GM12878 (cell line): ENCODE measurements at regions not wholly inside any gene's neighbourhood (a gene's known extent, or its start where the extent isn't known, plus 50 kb on each side); places are given as distances from the start of the nearest gene placed in this dataset.

ENCODE experiments used
- ATAC-seq: fragments of 200-7000 bp; cut with Tn5 transposase; 3 replicates; pipeline ENCODE4 v1.9.1; 2020; ENCODE audit warnings: mild to moderate bottlenecking, moderate library complexity
- BruUV-seq: library from RNA; stranded (reverse); fragments of 400-500 nt; replicated peaks from 2 replicates; lab custom pipeline; 2021; lab: Mats Ljungman, UMichigan
- CTCF ChIA-PET: fragments of 300-600 bp; sonication (Branson Sonifier 250); formaldehyde crosslinking; extraction: SDS; loops from one replicate; lab custom pipeline; 2021; ENCODE audit warnings: inconsistent platforms; lab: Yijun Ruan, JAX
- POLR2A ChIA-PET: fragments of 350-600 bp; formaldehyde crosslinking; extraction: SDS; loops from one replicate; lab custom pipeline; 2021; ENCODE audit warnings: inconsistent platforms; lab: Charles Lee
- RAD21 ChIA-PET: fragments of 300-600 bp; sonication (Branson Sonifier 250); formaldehyde crosslinking; loops from one replicate; lab custom pipeline; 2023; ENCODE audit warnings: antibody characterized with exemption; ENCODE audit not compliant: unreplicated experiment; lab: Charles Lee
- SMC1A ChIA-PET: fragments of 300-600 bp; sonication (Branson Sonifier 250); formaldehyde crosslinking; loops from one replicate; lab custom pipeline; 2023; ENCODE audit not compliant: unreplicated experiment, uncharacterized antibody; lab: Charles Lee
- DNase-seq: peaks from one replicate; pipeline ENCODE4 v3.0.0-alpha.2; 2011; ENCODE audit warnings: low read depth, low spot score
- FAIRE-seq: peaks from 3 replicates; lab custom pipeline; 2011; peaks lifted over from hg19 to GRCh38; lab: Jason Lieb, UNC
- H2AFZ ChIP-seq: 2 replicates; pipeline ENCODE4 v1.6.0; 2011; ENCODE audit warnings: low read depth, low read length, control low read depth; ENCODE audit not compliant: control insufficient read depth
- H3K27ac ChIP-seq: 2 replicates; pipeline ENCODE4 v1.5.1; 2011; ENCODE audit warnings: control low read depth; ENCODE audit not compliant: control insufficient read depth, insufficient read depth
- H3K27me3 ChIP-seq, 2 experiments: replicated peaks in 1 of 2; 2 replicates each; pipeline versions ENCODE4 v1.6.0 to v1.6.1; 2011; ENCODE audit warnings: low read length in 1 of 2; ENCODE audit not compliant: control insufficient read depth in 2 of 2, insufficient read depth in 2 of 2
- H3K36me3 ChIP-seq, 2 experiments: 2 replicates each; pipeline ENCODE4 v1.5.1; 2011; ENCODE audit warnings: low read length in 1 of 2; ENCODE audit not compliant: control insufficient read depth in 2 of 2, insufficient read depth in 2 of 2
- H3K4me1 ChIP-seq: 2 replicates; pipeline ENCODE4 v1.6.1; 2011; ENCODE audit warnings: mild to moderate bottlenecking, low read length, moderate library complexity, mixed read lengths; ENCODE audit not compliant: control insufficient read depth, insufficient read depth
- H3K4me2 ChIP-seq: 2 replicates; pipeline ENCODE4 v1.6.0; 2011; ENCODE audit warnings: control low read depth; ENCODE audit not compliant: control insufficient read depth, insufficient read depth
- H3K4me3 ChIP-seq: fragments of 200-600 bp; sonication (generic); 2 replicates; pipeline ENCODE4 v1.5.1; 2016
- H3K79me2 ChIP-seq: 2 replicates; pipeline ENCODE4 v1.6.0; 2011; ENCODE audit warnings: low read length; ENCODE audit not compliant: control insufficient read depth, insufficient read depth
- H3K9ac ChIP-seq: 2 replicates; pipeline ENCODE4 v1.8.0; 2011; ENCODE audit warnings: low read length, control low read depth, mixed read lengths; ENCODE audit not compliant: control insufficient read depth, insufficient read depth
- H3K9me3 ChIP-seq: replicated peaks from 3 replicates; pipeline ENCODE4 v1.5.1; 2011; ENCODE audit warnings: mild to moderate bottlenecking, low read length; ENCODE audit not compliant: control insufficient read depth, insufficient read depth
- H4K20me1 ChIP-seq: 2 replicates; pipeline ENCODE4 v1.6.0; 2011; ENCODE audit not compliant: control insufficient read depth, insufficient read depth
- CEBPB ChIP-seq, 2 experiments: fragments of 150-350 bp in 1 of 2; IDR thresholded peaks; 2 replicates each; pipeline ENCODE4 v1.6.1; 2012 to 2014; ENCODE audit warnings: low read depth in 2 of 2, low read length in 2 of 2, borderline replicate concordance in 1 of 2, inconsistent platforms in 1 of 2
- CHD1 ChIP-seq: IDR thresholded peaks from 2 replicates; pipeline ENCODE4 v1.6.1; 2012; ENCODE audit warnings: low read depth, low read length, improper control_type of control experiment
- CREB1 ChIP-seq: IDR thresholded peaks from 2 replicates; pipeline ENCODE4 v1.6.1; 2012; ENCODE audit warnings: low read depth, mild to moderate bottlenecking, inconsistent platforms
- IKZF2 ChIP-seq, 2 experiments: fragments of 450-650 bp; IDR thresholded peaks; 2 replicates each; pipeline ENCODE4 v1.6.1; 2017; ENCODE audit warnings: mild to moderate bottlenecking in 2 of 2, moderate library complexity in 2 of 2
- NFYB ChIP-seq: IDR thresholded peaks from 2 replicates; pipeline ENCODE4 v1.6.1; 2011; ENCODE audit warnings: low read depth, mild to moderate bottlenecking, low read length, improper control_type of control experiment, moderate library complexity; ENCODE audit not compliant: insufficient read depth
- PBX3 ChIP-seq: IDR thresholded peaks from 2 replicates; pipeline ENCODE4 v1.6.1; 2011; ENCODE audit warnings: mild to moderate bottlenecking, low read depth, low read length, moderate library complexity; ENCODE audit not compliant: insufficient replicate concordance
- PKNOX1 ChIP-seq: fragments of 450-650 bp; IDR thresholded peaks from 2 replicates; pipeline ENCODE4 v1.6.1; 2016; ENCODE audit warnings: mild to moderate bottlenecking
- POU2F2 ChIP-seq: IDR thresholded peaks from 3 replicates; pipeline ENCODE4 v1.6.1; 2011; ENCODE audit warnings: low read depth, mild to moderate bottlenecking, low read length, borderline replicate concordance
- RAD21 ChIP-seq: IDR thresholded peaks from 2 replicates; pipeline ENCODE4 v1.6.1; 2011; ENCODE audit warnings: mild to moderate bottlenecking, low read depth, low read length, moderate library complexity; ENCODE audit not compliant: insufficient read depth
- RAD51 ChIP-seq: fragments of 450-650 bp; IDR thresholded peaks from 2 replicates; pipeline ENCODE4 v1.6.1; 2016; ENCODE audit warnings: moderate library complexity, mild to moderate bottlenecking, inconsistent platforms
- SMC3 ChIP-seq: IDR thresholded peaks from 2 replicates; pipeline ENCODE4 v1.6.1; 2011; ENCODE audit warnings: low read length, improper control_type of control experiment, borderline replicate concordance
- SP1 ChIP-seq: IDR thresholded peaks from one replicate; pipeline ENCODE4 v1.6.1; 2011; ENCODE audit warnings: low read depth, low read length
- ZBTB33 ChIP-seq: fragments of 450-650 bp; IDR thresholded peaks from 2 replicates; pipeline ENCODE4 v1.6.1; 2017; ENCODE audit warnings: mild to moderate bottlenecking
- WGBS: methylation state at CpG from one replicate; pipeline ENCODE4 v1.1.6; 2016; ENCODE audit warnings: low lambda C conversion rate; ENCODE audit not compliant: insufficient replicate concordance, insufficient coverage; ENCODE audit errors: missing lambda C conversion rate; 5-methylcytosine and 5-hydroxymethylcytosine counted together
- in situ Hi-C: fragments of 300-500 bp; cut with MboI; formaldehyde crosslinking; loops from 9 replicates; pipeline ENCODE4 v1.14.3; 2018; ENCODE audit warnings: mixed read lengths
- intact Hi-C: fragments of 100-400 bp; cut with micrococcal nuclease; formaldehyde crosslinking; loops from one replicate; pipeline ENCODE4 v1.14.2; 2022; ENCODE audit not compliant: unreplicated experiment
- TF ChIP-seq, protein P1 (sequence below), 3 experiments: IDR thresholded peaks in 2 of 3; conservative IDR thresholded peaks in 1 of 3; 2 replicates each; pipeline ENCODE4 v1.5.1; 2011; ENCODE audit warnings: low read depth in 3 of 3, low read length in 3 of 3, mild to moderate bottlenecking in 3 of 3, control low read depth in 2 of 3, moderate library complexity in 2 of 3, inconsistent platforms in 1 of 3, mixed read lengths in 1 of 3; ENCODE audit not compliant: control insufficient read depth in 2 of 3, insufficient read depth in 1 of 3; ENCODE audit errors: extremely low read depth in 1 of 3

GRCh38 chr7:25854608-25855497 lies 297.1 kb upstream of the NFE2L3 start:
- H3K4me1 ChIP-seq, result peaks cover 9% of the 10 kb centered on the region
- H3K79me2 ChIP-seq, result no peaks in the 10 kb centered on the region
- no peak overlapping the region for H2AFZ ChIP-seq
- BruUV-seq, result no TSS peak
- TF ChIP-seq IKZF2 (IDR thresholded peaks at IDR 0.05) (no peak), ZBTB33 (no peak), SP1 (peak; percentile 47), POU2F2 (peak; percentile 91; the same call in 2 of the 3 replicates), CEBPB (IDR thresholded peaks at IDR 0.05; ENCODE audit: borderline replicate concordance in 1 of 2, low read depth in 2 of 2, low read length in 2 of 2) (no peak), RAD51 (peak; percentile 32; the same call in 1 of the 2 replicates), CHD1 (0 out of 2 replicates have a peak, but pooled peaks have one; percentile 46), PBX3 (peak; percentile 88), NFYB (0 out of 2 replicates have a peak, but pooled peaks have one; percentile 36), SMC3 (peak; percentile 35; the same call in 1 of the 2 replicates), CREB1 (0 out of 2 replicates have a peak, but pooled peaks have one; percentile 21), RAD21 (peak; percentile 31; the same call in 1 of the 2 replicates), PKNOX1 (peak; percentile 97)
- TF ChIP-seq, protein P1, sequence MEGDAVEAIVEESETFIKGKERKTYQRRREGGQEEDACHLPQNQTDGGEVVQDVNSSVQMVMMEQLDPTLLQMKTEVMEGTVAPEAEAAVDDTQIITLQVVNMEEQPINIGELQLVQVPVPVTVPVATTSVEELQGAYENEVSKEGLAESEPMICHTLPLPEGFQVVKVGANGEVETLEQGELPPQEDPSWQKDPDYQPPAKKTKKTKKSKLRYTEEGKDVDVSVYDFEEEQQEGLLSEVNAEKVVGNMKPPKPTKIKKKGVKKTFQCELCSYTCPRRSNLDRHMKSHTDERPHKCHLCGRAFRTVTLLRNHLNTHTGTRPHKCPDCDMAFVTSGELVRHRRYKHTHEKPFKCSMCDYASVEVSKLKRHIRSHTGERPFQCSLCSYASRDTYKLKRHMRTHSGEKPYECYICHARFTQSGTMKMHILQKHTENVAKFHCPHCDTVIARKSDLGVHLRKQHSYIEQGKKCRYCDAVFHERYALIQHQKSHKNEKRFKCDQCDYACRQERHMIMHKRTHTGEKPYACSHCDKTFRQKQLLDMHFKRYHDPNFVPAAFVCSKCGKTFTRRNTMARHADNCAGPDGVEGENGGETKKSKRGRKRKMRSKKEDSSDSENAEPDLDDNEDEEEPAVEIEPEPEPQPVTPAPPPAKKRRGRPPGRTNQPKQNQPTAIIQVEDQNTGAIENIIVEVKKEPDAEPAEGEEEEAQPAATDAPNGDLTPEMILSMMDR (IDR thresholded peaks at IDR 0.05 in 2 of 3, conservative IDR thresholded peaks at IDR 0.05 in 1 of 3; ENCODE audit: control insufficient read depth in 2 of 3, extremely low read depth in 1 of 3, insufficient read depth in 1 of 3, low read depth in 3 of 3, low read length in 3 of 3), result peak; percentile 55 to 75 (median 64)
- peak; percentile 75 for FAIRE-seq
- 19% methylated on average over 20 of the region's 20 CpGs for WGBS
- H3K4me3 ChIP-seq, result no peak overlapping the region
- POLR2A ChIA-PET, result no interaction called here
- intact Hi-C loops, result loop anchor here (5.0 kb wide), 2 partner anchors 133 to 468 kb away; no protein-coding TSS in a partner anchor
- CTCF ChIA-PET, result interaction anchor here (0.7 to 4.1 kb wide), 10 partner anchors 10 to 720 kb away, joined by 3 to 30 read pairs (median 4); no protein-coding TSS in a partner anchor
- no peaks in the 10 kb centered on the region for H3K36me3 ChIP-seq
- RAD21 ChIA-PET, result no interaction called here
- no peaks in the 10 kb centered on the region for H4K20me1 ChIP-seq
- H3K4me2 ChIP-seq, result no peak overlapping the region
- no peak for DNase-seq
- H3K9me3 ChIP-seq, result peaks cover 23% of the 10 kb centered on the region
- SMC1A ChIA-PET, result interaction anchor here (0.8 to 1.2 kb wide), 2 partner anchors 10 to 39 kb away, joined by 4 read pairs; no protein-coding TSS in a partner anchor
- H3K9ac ChIP-seq, result no peak overlapping the region
- peaks cover 10 to 25% of the 10 kb centered on the region in 2 experiments for H3K27me3 ChIP-seq
- H3K27ac ChIP-seq, result no peak overlapping the region
- ATAC-seq, result peak; percentile 48
- in situ Hi-C loops, result loop anchor here (5.0 kb wide), 1 partner anchor 593 kb away; no protein-coding TSS in a partner anchor
